Superior temporal gyrus (tissue), 1 donor: ENCODE measurements at regions not wholly inside any gene's neighbourhood (a gene's known extent, or its start where the extent isn't known, plus 50 kb on each side); places are given as distances from the start of the nearest gene placed in this dataset.
"Not testable (repeated sequence)": the region's sequence is repeated elsewhere in the genome, so short reads cannot be mapped to it uniquely, and the experiment has no call there.

Source experiments
- DNase-seq: peaks from one replicate; pipeline ENCODE4 v3.0.0-alpha.2; 2016; ENCODE audit errors: extremely low spot score

GRCh38 chr9:115799734-115800133 lies 353.9 kb upstream of the PAPPA start:
- DNase-seq: no peak

- no peak for DNase-seq
Observed at GRCh38 chr9:115804206-115804605, 349.4 kb upstream of the PAPPA start.

GRCh38 chr9:115808108-115808507 lies 345.5 kb upstream of the PAPPA start:
- DNase-seq: no peak

GRCh38 chr9:115808695-115809094 lies 344.9 kb upstream of the PAPPA start:
- DNase-seq: no peak

GRCh38 chr9:115810166-115810565 lies 343.4 kb upstream of the PAPPA start:
- DNase-seq: no peak

- no peak for DNase-seq
Observed at GRCh38 chr9:115814081-115814480, 339.5 kb upstream of the PAPPA start.

- DNase-seq: no peak
Observed at GRCh38 chr9:115815786-115816185, 337.8 kb upstream of the PAPPA start.

GRCh38 chr9:115818651-115819050 lies 334.9 kb upstream of the PAPPA start:
- DNase-seq: not testable (repeated sequence)

GRCh38 chr9:115832031-115832430 lies 321.6 kb upstream of the PAPPA start:
- no peak for DNase-seq

- DNase-seq: no peak
Observed at GRCh38 chr9:115837618-115838017, 316.0 kb upstream of the PAPPA start.

- no peak for DNase-seq
Observed at GRCh38 chr9:115838417-115838816, 315.2 kb upstream of the PAPPA start.

GRCh38 chr9:115844433-115844832 lies 309.2 kb upstream of the PAPPA start:
- DNase-seq: not testable (repeated sequence)

GRCh38 chr9:115845648-115846312 lies 307.8 kb upstream of the PAPPA start:
- DNase-seq: no peak

GRCh38 chr9:115847216-115847615 lies 306.4 kb upstream of the PAPPA start:
- DNase-seq: no peak

- DNase-seq: no peak
Observed at GRCh38 chr9:115849679-115850412, 303.7 kb upstream of the PAPPA start.

GRCh38 chr9:115850548-115851304 lies 302.9 kb upstream of the PAPPA start:
- DNase-seq: no peak

GRCh38 chr9:115855458-115856133 lies 298.0 kb upstream of the PAPPA start:
- DNase-seq: no peak

- not testable (repeated sequence) for DNase-seq
Observed at GRCh38 chr9:115858421-115858820, 295.2 kb upstream of the PAPPA start.

GRCh38 chr9:115862021-115862420 lies 291.6 kb upstream of the PAPPA start:
- DNase-seq: no peak

- DNase-seq: no peak
Observed at GRCh38 chr9:115864581-115864980, 289.0 kb upstream of the PAPPA start.

- DNase-seq: no peak
Observed at GRCh38 chr9:115867326-115867725, 286.3 kb upstream of the PAPPA start.

GRCh38 chr9:115877852-115878438 lies 275.6 kb upstream of the PAPPA start:
- no peak for DNase-seq
